ENCODE measurements at regions not wholly inside any gene's neighbourhood (a gene's known extent, or its start where the extent isn't known, plus 50 kb on each side); places are given as distances from the start of the nearest gene placed in this dataset.
"Not testable (repeated sequence)": the region's sequence is repeated elsewhere in the genome, so short reads cannot be mapped to it uniquely, and the experiment has no call there.

DNA sequence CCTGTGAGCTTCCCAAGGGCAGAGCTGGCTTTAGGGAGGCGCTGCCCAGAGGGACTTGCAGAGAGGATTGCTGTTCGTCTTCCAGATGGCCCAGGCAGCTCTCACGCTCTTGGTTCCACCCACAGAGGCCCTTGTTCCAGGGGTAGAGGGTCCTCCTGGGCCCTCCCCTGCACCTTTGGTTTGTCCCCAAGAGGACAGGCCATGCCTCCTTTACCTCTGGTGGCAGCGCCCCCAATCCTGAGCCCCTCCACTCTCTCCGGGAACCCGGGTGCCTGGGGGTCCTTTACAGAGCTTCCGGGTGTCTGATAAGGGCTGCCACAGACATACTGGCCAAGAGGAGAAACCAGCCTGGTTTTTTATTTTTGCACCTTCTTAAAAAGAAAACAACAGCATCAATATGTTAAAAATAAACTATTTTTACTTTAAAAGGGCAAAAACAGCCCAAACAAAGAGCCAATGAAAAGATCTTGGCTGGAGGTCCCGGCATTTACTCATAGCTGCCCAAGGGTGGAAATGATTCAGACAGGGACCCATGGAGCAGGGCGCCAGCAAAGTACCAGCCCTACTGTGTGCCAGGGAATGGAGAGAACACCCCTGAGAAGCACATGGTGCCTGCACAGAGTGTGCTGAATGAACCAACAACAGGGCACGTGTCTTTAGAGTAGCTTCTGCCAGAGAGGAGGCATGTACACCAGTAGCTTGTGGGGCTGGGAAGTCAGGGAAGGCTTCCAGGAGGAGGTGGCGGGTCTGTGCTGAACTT, 70.8 kb upstream of the LRPAP1 start:
- TF ChIP-seq, protein P1, sequence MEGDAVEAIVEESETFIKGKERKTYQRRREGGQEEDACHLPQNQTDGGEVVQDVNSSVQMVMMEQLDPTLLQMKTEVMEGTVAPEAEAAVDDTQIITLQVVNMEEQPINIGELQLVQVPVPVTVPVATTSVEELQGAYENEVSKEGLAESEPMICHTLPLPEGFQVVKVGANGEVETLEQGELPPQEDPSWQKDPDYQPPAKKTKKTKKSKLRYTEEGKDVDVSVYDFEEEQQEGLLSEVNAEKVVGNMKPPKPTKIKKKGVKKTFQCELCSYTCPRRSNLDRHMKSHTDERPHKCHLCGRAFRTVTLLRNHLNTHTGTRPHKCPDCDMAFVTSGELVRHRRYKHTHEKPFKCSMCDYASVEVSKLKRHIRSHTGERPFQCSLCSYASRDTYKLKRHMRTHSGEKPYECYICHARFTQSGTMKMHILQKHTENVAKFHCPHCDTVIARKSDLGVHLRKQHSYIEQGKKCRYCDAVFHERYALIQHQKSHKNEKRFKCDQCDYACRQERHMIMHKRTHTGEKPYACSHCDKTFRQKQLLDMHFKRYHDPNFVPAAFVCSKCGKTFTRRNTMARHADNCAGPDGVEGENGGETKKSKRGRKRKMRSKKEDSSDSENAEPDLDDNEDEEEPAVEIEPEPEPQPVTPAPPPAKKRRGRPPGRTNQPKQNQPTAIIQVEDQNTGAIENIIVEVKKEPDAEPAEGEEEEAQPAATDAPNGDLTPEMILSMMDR (conservative IDR thresholded peaks at IDR 0.05), result not testable (repeated sequence)
- not testable (repeated sequence) for TF ChIP-seq ZFX (IDR thresholded peaks at IDR 0.05)

Data from C4-2B (cell line).